ENCODE measurements at regions not wholly inside any gene's neighbourhood (a gene's known extent, or its start where the extent isn't known, plus 50 kb on each side); places are given as distances from the start of the nearest gene placed in this dataset.

DNA sequence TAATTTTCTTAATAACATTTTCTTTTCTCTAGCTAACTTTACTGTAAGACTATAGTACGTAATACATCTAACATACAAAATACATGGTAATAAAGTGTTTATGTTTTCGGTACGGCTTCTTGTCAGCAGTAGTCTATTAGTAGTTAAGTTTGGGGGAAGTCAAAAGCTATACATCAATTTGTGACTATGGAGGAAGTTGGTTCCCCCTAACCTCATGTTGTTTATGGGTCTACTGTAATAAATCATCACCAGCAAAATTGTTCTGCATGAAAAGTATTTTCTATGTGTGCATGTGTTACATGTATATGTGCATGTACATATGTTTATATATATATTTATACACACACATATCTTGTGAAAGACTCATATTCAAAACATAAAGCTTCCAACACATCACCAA is 303.0 kb downstream of the TRIB2 start:
- BruUV-seq (replicated peaks): no TSS peak
- no peaks in the 10 kb centered on the region for H3K9me3 ChIP-seq (ENCODE audit: control insufficient read depth, insufficient read depth, low read depth, low read length)
- in situ Hi-C loops (cut with HindIII; ENCODE audit: low pct_unique_long_range_greater_than_20kb, low sequenced_read_pairs) (no loop called here), intact Hi-C loops (cut with micrococcal nuclease; ENCODE audit: unreplicated experiment) (no loop called here)
- H3K4me3 ChIP-seq (ENCODE audit: low read depth in 2 of 2, low read length in 2 of 2): no peak overlapping the region
- no peaks in the 10 kb centered on the region for H3K4me1 ChIP-seq (ENCODE audit: control insufficient read depth, insufficient read depth, low read length)
- CTCF ChIA-PET: no interaction called here
- H3K36me3 ChIP-seq (ENCODE audit: control insufficient read depth, insufficient read depth, low read length): no peaks in the 10 kb centered on the region; the same call in 1 of the 2 replicates
- ATAC-seq (no peak), DNase-seq (ENCODE audit: low read depth, low spot score) (no peak)
- POLR2A ChIA-PET: no interaction called here
- H3K27me3 ChIP-seq (ENCODE audit: control insufficient read depth, insufficient read depth, low read length): peaks cover 11% of the 10 kb centered on the region
- H3K27ac ChIP-seq (ENCODE audit: low read length): no peak overlapping the region
- TF ChIP-seq SIN3A (IDR thresholded peaks at IDR 0.05; ENCODE audit: borderline replicate concordance, insufficient read depth, low read depth, low read length): no peak
- TF ChIP-seq POLR2AphosphoS5 (IDR thresholded peaks at IDR 0.05; ENCODE audit: low read depth, low read length): no peak
- TF ChIP-seq, protein P1, sequence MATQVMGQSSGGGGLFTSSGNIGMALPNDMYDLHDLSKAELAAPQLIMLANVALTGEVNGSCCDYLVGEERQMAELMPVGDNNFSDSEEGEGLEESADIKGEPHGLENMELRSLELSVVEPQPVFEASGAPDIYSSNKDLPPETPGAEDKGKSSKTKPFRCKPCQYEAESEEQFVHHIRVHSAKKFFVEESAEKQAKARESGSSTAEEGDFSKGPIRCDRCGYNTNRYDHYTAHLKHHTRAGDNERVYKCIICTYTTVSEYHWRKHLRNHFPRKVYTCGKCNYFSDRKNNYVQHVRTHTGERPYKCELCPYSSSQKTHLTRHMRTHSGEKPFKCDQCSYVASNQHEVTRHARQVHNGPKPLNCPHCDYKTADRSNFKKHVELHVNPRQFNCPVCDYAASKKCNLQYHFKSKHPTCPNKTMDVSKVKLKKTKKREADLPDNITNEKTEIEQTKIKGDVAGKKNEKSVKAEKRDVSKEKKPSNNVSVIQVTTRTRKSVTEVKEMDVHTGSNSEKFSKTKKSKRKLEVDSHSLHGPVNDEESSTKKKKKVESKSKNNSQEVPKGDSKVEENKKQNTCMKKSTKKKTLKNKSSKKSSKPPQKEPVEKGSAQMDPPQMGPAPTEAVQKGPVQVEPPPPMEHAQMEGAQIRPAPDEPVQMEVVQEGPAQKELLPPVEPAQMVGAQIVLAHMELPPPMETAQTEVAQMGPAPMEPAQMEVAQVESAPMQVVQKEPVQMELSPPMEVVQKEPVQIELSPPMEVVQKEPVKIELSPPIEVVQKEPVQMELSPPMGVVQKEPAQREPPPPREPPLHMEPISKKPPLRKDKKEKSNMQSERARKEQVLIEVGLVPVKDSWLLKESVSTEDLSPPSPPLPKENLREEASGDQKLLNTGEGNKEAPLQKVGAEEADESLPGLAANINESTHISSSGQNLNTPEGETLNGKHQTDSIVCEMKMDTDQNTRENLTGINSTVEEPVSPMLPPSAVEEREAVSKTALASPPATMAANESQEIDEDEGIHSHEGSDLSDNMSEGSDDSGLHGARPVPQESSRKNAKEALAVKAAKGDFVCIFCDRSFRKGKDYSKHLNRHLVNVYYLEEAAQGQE (IDR thresholded peaks at IDR 0.05; ENCODE audit: insufficient read depth in 1 of 2, low read depth in 2 of 2, low read length in 1 of 2): no peak
- TF ChIP-seq TCF7L2 (IDR thresholded peaks at IDR 0.05; ENCODE audit: low read depth, low read length): no peak
- TF ChIP-seq, protein P2, sequence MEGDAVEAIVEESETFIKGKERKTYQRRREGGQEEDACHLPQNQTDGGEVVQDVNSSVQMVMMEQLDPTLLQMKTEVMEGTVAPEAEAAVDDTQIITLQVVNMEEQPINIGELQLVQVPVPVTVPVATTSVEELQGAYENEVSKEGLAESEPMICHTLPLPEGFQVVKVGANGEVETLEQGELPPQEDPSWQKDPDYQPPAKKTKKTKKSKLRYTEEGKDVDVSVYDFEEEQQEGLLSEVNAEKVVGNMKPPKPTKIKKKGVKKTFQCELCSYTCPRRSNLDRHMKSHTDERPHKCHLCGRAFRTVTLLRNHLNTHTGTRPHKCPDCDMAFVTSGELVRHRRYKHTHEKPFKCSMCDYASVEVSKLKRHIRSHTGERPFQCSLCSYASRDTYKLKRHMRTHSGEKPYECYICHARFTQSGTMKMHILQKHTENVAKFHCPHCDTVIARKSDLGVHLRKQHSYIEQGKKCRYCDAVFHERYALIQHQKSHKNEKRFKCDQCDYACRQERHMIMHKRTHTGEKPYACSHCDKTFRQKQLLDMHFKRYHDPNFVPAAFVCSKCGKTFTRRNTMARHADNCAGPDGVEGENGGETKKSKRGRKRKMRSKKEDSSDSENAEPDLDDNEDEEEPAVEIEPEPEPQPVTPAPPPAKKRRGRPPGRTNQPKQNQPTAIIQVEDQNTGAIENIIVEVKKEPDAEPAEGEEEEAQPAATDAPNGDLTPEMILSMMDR (IDR thresholded peaks at IDR 0.05): no peak

DNA sequence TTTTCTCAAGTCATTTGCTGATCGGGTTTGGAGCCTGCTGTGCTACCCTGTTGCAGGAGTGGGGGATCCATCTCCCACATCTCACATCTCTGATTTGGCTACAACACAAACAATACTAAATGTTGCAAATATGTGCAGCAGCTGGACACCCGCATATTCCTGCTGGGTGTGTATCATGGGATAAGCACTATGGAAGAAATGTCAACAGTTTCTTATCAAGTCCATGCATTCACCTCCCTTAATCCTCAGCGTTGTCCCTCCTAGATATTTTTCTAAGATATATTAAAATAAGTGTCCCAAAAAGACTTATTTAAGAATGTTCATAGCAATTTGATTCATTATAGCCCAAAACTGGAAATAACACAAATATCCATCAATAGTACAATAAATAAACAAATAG is 303.7 kb downstream of the TRIB2 start:
- ChIA-PET CTCF (no interaction called here), POLR2A (no interaction called here)
- Histone ChIP-seq H3K4me3 (ENCODE audit: low read depth in 2 of 2, low read length in 2 of 2) (no peak overlapping the region), H3K4me1 (ENCODE audit: control insufficient read depth, insufficient read depth, low read length) (no peaks in the 10 kb centered on the region), H3K36me3 (ENCODE audit: control insufficient read depth, insufficient read depth, low read length) (no peaks in the 10 kb centered on the region; the same call in 1 of the 2 replicates), H3K27ac (ENCODE audit: low read length) (no peak overlapping the region), H3K9me3 (ENCODE audit: control insufficient read depth, insufficient read depth, low read depth, low read length) (no peaks in the 10 kb centered on the region), H3K27me3 (ENCODE audit: control insufficient read depth, insufficient read depth, low read length) (peaks cover 11% of the 10 kb centered on the region)
- TF ChIP-seq, protein P1 (IDR thresholded peaks at IDR 0.05; ENCODE audit: insufficient read depth in 1 of 2, low read depth in 2 of 2, low read length in 1 of 2): no peak
- in situ Hi-C loops (cut with HindIII; ENCODE audit: low pct_unique_long_range_greater_than_20kb, low sequenced_read_pairs): no loop called here
- no peak for DNase-seq (ENCODE audit: low read depth, low spot score)
- no TSS peak for BruUV-seq (replicated peaks)
- ATAC-seq: no peak
- intact Hi-C loops (cut with micrococcal nuclease; ENCODE audit: unreplicated experiment): no loop called here

Data from Panc1 (cell line).